ENCODE measurements at regions not wholly inside any gene's neighbourhood (a gene's known extent, or its start where the extent isn't known, plus 50 kb on each side); places are given as distances from the start of the nearest gene placed in this dataset.

- TF ChIP-seq, protein P1, sequence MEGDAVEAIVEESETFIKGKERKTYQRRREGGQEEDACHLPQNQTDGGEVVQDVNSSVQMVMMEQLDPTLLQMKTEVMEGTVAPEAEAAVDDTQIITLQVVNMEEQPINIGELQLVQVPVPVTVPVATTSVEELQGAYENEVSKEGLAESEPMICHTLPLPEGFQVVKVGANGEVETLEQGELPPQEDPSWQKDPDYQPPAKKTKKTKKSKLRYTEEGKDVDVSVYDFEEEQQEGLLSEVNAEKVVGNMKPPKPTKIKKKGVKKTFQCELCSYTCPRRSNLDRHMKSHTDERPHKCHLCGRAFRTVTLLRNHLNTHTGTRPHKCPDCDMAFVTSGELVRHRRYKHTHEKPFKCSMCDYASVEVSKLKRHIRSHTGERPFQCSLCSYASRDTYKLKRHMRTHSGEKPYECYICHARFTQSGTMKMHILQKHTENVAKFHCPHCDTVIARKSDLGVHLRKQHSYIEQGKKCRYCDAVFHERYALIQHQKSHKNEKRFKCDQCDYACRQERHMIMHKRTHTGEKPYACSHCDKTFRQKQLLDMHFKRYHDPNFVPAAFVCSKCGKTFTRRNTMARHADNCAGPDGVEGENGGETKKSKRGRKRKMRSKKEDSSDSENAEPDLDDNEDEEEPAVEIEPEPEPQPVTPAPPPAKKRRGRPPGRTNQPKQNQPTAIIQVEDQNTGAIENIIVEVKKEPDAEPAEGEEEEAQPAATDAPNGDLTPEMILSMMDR (IDR thresholded peaks at IDR 0.05), result no peak
- TF ChIP-seq EZH2 (IDR thresholded peaks at IDR 0.05; ENCODE audit: borderline replicate concordance, insufficient read depth, low read depth, low read length, poor library complexity, severe bottlenecking), result no peak
These were observed 352.2 kb downstream of the METTL15 start for GRCh38 chr11:28460348-28460747.

Data from B cell (primary cell).